LHCN-M2 (cell line): ENCODE measurements at regions not wholly inside any gene's neighbourhood (a gene's known extent, or its start where the extent isn't known, plus 50 kb on each side); places are given as distances from the start of the nearest gene placed in this dataset.

Source experiments
- DNase-seq: peaks from one replicate; pipeline ENCODE4 v3.0.0-alpha.2; 2012; ENCODE audit warnings: low read depth

DNA sequence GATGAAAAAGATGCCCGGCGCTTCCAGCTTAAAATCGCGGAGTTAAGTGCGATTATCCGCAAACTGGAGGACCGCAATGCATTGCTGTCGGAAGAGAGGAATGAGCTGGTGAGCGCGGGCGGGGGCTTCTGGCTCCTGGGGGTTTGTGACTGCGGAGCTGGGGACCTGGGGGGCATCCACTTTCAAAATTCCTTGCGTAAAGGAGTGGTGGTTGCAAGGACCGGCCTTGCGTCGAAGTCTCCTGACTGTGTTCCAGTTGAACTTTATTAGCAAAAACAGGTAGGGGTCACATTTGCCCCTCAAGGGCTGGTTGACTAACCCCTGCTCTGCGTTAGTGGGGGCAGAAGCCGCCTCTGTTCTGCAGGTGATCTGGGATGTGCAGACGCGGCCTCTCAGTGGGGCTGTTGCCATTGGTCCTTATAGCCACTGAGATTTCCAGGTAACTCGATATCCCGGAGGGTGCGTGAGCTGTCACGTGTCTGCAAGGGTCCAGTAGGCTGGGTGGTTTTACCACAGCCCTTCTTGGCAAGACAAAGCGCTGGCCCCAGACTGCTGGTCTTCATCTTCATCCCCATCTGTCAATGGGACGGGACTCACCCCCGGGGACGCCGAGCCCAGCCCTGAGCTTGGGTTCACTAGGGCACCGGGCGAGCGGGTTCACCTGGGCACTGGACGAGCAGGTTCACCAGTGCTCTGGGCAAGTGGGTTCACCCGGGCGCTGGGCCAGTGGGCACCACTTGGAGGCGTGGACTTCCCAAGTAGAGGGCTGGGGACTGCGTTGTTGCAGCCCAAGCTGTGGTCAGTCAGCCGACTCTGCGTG, 51.5 kb upstream of the DPYSL4 start:
- DNase-seq = no peak

DNA sequence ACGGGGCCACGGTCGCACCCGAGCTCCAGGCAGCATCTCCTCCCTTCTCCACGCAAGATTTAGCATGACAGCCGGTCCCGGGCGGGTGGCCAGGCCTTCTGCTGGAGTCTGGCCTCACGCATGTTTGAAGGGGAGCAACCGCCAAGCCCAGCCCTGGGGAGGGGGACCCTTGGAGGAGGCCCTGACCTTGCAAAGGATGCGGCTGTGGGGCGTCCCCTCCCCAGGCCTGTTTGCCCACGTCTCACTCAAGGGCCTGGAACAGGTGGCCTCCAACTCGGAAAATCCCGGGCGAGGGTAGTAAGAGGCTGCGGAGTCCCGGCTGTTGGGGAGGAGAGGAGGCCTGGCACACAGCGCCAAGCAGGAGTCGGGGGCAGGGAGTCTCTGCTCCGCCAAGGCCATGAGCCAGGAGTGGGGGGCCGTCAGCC, 50.6 kb upstream of the DPYSL4 start:
- DNase-seq = no peak

GRCh38 chr10:132136689-132137088, 50.1 kb upstream of the DPYSL4 start:
- no peak for DNase-seq
